ENCODE measurements at regions not wholly inside any gene's neighbourhood (a gene's known extent, or its start where the extent isn't known, plus 50 kb on each side); places are given as distances from the start of the nearest gene placed in this dataset.

- TF ChIP-seq POLR2A (IDR thresholded peaks at IDR 0.05) (no peak), CTCF (IDR thresholded peaks at IDR 0.05) (no peak), POLR2AphosphoS5 (IDR thresholded peaks at IDR 0.05) (no peak), EP300 (IDR thresholded peaks at IDR 0.05) (no peak)
Measured at GRCh38 chr11:69411257-69411924, 70.1 kb upstream of the LINC01488 start.

All from sigmoid colon (tissue), 4 donors.